NCI-H1436 (cell line): ENCODE measurements at regions not wholly inside any gene's neighbourhood (a gene's known extent, or its start where the extent isn't known, plus 50 kb on each side); places are given as distances from the start of the nearest gene placed in this dataset.
"Not testable (repeated sequence)": the region's sequence is repeated elsewhere in the genome, so short reads cannot be mapped to it uniquely, and the experiment has no call there.

Experiments
- DNase-seq: peaks from one replicate; lab custom pipeline; 2025; lab: John Stamatoyannopoulos, UW

DNA sequence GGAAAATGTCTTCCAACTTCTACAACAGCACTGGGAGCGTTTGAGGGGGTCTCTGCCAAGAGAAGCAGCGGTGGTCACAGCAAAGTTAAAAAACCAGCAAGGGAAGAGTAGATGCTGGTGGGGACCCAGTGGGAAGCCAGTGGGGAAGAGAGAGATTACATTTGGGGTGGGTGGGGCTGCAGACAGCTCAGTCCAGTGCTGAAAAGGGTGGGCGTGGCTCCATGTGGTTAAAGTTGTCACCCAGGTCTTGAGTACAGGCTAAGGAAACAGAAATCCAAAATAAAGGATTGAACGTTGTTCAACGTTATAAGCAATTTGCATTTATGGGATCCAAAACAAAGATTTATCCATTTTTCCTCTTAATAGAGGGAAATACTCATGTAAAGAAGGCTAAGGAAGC, 106.3 kb upstream of the LY86 start:
- no peak for DNase-seq

DNA sequence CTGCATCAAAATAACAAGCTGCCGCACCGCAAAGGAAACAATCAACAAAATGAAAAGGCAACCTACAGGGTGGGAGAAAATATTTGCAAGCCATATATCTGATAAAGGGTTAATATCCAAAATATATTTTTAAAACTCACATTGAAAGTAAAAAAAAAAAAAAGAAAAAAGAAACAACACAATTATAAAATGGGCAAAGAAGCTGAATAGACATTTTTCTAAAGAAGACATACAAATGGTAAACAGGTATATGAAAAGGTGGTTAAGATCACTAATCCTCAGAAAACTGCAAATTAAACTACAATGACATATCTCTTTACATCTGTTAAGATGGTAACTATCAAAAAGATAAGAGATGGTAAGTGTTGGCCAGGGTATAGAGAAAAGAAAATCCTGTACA, 105.4 kb upstream of the LY86 start:
- no peak for DNase-seq

DNA sequence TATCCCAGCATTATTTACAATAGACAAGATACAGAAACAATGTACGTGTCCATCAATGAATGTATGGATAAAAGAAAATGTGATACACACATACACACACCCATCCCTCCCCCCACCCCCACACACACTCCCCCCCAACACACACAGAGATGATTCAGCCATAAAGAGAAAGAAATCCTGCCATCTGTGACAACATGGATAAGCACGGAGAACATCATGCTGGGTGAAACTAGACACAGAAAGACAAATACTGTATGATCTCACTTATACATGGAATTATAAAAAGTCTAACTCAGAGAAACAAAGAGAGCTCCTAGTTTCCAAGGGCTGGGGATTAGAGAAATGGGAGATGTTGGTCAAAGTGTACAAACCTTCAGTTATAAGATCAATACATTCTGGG, 104.8 kb upstream of the LY86 start:
- no peak for DNase-seq

DNA sequence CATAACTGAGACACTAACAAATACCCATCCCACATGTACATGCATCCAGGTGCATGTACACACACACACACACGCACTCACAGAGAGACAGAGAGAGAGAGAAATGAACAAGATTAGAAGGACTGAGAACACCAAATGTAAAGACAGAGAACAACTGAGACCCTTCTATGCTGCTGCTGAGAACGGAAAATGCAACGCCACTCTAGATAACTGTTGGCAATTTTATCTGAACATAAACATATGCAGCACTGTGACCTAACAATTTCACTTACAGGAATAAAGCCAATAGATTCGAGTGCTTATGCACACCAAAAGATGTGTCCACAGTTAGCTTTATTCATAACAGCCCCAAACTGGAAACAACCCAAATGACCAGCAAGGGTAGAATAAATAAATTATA, 103.8 kb upstream of the LY86 start:
- no peak for DNase-seq

DNA sequence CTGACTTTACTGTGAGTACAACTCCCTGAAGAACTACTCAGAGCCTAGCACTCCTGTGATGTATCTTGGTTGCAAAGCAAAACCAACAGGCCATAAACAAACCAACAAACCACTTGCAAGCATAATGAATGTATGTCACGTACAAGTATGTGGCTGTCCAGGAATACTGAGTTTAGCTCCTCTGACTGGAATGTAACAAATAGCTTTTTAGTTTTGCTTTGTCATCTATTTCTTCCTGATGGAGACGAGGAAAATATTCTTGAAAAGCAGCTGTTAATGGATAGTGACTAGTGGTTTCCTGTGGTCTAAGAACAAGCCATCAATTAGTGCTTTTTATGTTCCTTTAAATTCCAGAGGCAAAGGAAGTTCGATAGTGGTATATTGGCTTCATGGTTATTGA, 101.9 kb upstream of the LY86 start:
- no peak for DNase-seq

DNA sequence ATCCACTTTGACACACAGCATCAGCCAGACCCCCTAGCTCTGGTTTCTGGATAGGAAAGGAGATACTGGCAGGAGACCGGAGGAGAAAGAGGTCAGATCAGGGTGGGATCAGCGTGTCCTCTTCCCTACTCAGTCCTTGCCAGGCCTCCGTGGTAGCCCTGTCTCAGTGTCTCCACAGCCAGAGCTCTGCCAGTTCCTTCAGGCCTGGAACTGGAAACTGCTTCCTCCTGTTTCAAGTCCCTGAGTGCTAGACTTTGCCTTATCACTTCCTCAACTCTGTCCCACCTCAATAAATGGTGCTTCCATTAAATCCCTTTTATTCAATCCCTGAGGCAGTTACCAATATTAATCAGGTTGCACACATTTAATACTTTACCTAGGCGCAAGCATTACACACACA, 96.8 kb upstream of the LY86 start:
- no peak for DNase-seq

DNA sequence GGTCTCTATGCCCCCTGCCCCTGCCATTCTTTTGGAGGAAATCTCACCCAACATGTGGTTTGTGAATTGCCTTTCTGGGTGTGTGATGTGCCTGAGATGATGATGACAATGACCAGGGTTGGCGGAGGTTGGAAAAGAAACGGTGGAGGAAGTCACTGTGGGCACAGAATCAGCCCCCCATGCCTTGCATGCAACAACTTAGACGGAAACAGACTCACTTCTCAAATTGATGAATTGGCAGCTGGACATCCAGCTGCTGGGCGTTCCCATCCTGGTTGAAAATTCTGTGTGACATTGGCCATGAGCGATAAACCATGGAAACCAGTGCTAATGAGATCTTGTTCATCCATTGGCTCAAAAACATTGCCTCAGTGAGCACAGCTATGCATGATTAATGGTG, 95.8 kb upstream of the LY86 start:
- no peak for DNase-seq

DNA sequence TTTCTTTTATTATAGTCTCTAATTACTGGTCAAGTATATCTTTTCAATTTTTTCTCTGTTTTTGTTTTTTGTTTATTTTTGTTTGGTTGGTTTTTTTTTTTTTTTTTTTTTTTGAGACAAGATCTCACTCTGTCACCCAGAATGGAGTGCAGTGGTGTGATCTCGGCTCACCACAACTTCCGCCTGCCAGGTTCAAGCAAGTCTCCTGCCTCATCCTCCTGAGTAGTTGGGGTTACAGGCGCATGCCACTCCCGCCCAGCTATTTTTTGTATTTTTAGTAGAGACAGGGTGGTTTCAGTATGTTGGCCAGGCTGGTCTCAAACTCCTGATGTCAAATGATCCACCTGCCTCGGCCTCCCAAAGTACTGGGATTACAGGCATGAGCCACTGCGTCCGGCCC, 94.4 kb upstream of the LY86 start:
- DNase-seq: not testable (repeated sequence)

DNA sequence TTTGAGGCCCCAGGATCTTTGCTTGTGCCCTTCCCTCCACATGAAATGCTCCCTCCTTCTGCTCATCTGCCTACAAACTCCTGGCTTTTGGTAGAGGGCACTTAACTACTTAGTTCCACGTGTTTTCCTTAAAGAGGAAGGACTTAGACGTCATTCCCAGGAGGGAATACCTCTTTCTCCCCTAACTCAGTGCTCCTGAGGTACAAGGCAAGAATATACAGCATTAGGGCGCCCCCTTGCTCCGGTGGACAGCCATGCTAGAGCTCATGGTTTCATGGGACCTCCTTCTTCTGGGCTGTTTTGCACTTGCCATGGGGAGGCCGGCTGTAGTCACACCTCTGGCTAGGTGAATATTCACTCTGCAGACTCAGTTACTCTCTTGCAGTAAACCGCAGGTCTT, 93.8 kb upstream of the LY86 start:
- peak; percentile 15 for DNase-seq

DNA sequence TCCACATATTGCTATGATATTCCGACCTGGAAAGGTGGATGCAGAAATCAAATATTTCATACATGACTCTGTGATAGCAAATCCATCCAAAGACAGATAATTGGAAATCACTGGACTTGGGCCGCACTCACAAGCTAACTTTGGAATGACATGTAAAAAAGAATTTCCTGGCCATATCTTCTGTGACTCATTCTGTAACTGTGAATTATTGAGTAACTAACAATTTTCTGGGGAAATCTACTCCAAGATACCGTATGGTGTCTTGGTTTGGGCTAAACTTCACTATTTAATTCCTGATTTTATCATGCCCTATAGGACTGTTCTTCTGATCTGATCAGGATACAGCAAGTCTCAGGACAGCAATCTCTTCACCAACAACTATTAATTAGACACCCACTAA, 92.7 kb upstream of the LY86 start:
- DNase-seq: no peak

DNA sequence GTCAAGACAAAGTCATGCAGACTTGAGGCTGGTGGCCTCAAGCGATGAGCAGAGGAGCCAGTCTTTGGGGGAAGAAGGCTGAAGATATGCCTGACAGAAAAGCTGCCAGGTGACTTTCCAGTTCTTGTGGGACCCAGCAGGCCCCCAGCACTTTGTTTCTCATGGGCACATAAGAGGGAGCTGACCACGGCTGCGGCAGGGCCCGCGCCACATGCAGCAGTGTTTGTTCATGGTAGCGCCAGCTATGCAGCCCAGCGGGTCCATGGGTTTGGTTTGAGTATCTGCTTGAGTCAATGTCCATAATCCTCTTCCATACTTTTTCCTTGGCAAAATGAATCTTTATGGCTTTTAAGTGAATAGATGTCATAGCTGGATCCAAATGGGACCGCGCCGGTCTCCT, 91.0 kb upstream of the LY86 start:
- no peak for DNase-seq

DNA sequence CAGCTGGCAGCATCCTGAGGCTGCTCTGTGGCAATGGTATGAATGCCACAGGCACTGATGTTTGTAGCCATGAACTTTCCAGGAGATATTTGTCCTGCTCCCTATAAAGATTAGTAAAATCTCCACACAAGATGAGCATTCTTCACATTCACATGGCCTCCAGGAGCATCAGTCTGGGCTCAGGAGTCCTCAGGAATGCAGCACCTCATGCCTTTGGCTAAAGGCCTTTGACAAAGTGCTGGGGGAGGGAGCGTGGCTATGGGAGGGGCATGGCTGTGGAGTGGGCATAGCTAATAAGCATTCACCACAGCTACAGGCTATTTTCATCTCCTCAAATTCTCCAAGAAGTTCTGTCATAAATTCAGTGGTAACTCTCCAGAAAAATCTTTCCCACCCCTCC, 90.5 kb upstream of the LY86 start:
- no peak for DNase-seq

DNA sequence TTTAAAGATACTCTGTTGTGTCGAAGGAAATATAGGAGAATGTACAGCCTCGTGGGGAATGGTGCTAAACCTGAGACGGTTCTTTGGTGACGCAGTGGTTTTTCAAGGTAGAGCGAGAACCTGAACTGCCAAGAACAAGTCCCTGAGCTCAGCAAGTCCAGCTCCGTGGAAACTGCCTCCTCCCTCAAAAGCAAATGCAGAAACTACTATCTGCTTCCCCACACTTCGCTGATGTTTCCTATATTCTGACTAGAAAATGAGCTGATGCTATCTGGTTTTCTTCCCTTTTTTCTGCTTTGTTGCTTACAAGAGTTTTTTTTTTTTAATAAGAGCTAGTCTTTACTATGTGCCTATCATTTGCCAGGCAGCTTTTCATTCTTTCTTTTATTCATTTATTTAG, 85.3 kb upstream of the LY86 start:
- no peak for DNase-seq

DNA sequence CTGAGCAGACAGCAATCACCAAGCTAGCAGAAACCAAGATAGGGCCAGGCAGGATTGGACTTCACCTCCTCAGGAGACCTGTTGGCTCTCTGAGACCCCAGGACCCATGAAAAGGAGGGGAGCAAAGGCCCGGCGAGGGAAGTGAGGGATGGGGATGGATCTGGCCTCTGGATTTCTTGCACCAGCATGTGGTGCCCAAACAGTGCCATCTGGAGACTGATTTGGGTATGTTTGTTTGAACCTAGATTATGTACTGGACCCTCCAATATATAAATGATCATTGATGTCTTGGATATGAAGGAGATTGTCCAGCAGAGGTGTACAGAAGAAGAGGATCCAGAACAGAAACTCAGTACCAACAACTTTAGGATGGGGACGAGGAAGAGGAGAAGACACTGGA, 83.4 kb upstream of the LY86 start:
- DNase-seq: no peak

DNA sequence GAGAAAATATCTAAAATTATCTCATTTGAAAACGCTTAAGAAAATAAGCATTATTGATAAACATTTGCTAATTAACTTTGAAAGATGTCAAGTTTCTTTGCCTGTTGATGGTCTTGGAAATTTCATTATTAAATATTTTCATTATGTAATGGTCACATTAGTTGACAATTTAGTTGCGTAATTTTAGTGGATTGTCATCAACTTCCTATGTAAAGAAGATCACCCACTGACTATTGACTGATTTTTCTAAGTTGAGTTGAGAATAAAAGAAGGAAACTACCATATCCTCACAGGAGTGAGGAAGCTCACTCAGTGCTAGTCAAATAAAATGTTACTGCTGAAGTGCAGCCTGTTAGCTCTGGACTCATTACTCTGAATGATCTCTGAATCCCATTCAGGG, 79.9 kb upstream of the LY86 start:
- DNase-seq: no peak

DNA sequence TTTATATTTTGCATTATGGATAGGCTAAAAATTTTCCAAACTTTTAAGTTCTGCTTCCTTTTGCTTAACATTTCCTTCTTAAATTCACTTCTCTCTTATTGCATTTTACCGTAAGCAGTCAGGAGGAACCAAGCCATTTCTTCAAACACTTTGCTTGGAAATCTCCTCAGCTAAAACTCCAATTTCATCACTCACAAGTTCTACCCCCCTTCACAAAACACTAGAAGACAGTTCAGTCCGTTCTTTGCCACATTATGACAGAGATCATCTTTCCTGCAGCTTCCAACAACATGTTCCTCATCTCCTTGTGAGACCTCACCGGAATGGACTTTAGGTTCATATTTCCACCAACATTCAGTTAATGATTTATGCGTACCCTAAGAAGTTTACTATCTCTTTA, 79.2 kb upstream of the LY86 start:
- no peak for DNase-seq

DNA sequence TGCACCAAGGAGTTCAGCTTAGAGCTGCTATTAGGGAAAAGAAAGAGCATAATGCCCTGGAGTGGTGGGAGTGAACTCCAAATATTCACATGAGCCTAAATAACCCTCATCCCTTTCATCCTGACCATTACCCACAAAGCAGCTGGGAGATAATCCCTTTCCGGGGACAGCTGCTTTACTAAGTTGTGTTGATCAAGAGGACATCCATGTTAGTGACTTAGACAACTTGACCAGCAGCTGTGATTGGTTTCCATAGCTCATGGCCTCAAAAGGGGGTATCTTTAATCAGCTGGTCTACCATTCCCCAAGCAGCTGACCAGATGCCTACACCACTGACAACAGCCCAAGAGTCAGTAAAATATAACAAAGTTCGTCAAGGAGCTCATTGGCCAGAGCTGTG, 75.8 kb upstream of the LY86 start:
- DNase-seq: no peak

DNA sequence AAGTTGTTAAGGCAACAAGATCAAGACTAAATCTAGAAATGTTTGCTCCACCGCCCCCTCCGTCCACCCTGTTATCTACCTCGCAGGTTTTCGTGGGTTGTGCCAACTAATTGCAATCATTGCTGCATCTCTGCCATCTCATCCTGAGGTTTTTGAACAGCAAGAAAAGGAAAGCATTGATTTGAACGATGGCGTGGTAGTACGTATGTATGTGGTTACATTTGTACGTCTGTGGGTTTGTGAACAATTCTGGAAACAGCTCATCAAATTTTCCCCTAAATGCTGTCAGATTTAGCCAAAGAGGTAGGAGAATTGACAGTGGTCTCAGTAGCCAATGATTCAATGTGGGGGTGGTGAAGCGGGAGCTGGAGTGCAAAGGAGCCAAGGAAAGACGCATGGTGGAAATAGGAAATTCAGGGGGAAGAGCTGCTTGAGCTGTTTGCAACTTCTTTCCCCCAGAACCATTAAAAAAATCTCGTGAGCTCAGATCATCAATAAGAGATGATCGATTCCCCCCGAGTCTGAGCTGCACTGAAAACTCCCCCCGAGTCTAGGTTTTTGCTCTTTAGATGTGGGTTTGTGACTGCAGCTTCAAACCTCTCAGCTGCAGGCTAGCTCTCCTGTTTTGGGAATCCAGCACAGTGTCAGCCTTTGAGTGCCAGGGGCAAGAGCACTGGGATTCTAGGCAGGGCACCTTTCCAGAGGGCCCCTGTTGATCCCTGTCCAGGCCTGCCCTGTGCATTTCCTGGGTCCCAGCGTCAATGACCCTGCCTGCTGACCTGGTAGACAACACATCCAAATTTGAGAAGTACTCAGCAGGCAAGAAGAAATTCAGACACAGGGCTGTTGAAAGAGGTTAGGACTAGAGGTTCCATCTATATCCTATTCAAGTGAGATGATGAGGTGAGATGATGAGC, 72.6 kb upstream of the LY86 start:
- DNase-seq: no peak

DNA sequence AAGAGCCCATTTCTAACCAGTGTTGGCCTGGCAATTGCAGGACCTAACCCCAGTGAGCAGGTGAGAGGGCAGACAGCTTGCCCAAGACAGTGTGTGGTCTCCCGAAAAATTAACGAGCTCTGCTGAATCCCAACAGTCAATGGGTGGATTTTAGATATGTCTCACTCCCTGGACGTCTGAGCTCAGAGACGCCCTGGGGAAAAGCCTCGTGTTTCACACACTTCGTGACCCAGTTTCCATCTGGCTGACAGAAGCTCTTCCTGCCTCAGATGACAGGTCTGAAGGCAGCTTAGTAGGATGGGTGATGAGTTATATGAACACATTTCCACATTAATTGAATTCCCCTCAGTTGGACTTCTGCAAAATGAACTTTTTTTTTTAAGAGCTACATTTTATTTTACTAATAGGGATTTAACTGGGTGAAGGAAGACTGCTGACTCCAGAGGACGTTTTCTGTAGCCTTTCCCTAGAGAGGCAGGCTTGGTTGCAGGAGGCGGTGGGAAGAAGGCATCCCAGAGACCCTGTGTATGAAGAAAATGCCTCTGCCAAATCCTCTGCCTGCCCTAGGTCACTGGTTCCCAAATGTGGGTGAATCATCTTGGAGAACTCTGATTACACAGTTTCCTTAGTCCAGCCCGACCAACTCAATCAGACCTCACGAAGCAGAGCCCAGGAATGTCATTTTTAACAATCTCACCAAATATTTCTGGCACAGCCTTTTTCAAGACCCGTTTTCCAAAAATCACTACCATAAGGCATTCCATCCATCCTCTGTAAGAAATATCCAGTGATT, 71.7 kb upstream of the LY86 start:
- DNase-seq: no peak

DNA sequence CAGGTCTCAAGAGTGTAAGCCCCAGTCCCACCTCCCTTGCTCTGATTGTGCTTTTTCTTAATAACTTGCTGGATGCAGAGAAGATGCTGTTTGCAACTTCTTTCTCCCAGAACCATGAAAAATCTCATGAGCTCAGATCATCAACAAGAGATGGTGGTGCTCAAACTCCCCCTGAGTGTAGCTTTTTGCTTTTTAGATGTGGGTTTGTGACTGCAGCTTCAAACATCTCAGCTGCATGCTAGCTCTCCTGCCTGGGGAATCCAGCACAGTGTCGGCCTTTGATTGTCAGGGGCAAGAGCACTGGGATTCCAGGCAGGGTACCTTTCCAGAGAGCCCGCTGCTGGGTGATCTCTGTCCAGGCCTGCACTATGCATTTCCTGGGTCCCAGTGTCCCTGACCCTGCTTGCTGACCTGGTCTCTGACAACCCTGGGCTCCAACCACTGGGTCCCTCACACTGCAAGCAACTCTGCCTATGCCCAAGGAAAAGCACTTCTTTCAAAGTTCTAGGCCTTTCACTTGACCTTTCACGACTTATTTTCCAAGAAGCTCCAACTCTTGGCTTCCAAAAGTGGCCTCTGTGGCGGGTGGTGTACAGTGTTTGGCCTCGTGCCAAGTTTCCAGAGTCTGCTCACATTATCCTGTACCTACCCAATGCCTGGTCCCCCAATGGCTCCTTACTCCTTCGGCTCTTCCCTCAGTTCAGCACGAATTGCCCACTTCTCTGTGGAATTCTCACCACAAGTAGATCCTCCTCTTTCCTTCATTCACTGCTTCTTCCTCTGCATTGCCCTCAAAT, 69.7 kb upstream of the LY86 start:
- DNase-seq: no peak

DNA sequence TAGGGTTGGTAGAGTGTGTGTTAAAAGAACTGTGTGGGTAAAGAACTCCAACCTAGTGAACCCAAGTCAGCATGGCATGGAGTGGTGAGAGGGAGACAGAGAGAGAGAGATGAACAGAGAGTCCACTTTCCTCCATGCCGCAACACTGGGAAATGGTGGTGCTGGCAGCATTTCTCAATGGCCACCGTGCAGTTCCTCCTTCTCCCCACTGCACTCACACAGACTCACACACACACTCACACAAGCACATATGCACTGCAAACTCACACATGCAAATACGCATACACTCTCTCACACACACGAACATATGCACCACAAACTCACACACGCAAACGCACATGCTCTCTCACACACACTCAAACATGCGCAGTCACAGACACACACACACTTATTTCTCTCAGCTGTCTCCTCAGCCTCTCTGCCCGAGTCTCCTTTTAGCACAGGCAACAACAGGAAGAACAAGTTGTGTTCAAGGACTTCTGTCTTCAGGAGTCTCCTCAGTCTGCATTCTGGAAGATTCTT, 66.5 kb upstream of the LY86 start:
- DNase-seq: no peak

DNA sequence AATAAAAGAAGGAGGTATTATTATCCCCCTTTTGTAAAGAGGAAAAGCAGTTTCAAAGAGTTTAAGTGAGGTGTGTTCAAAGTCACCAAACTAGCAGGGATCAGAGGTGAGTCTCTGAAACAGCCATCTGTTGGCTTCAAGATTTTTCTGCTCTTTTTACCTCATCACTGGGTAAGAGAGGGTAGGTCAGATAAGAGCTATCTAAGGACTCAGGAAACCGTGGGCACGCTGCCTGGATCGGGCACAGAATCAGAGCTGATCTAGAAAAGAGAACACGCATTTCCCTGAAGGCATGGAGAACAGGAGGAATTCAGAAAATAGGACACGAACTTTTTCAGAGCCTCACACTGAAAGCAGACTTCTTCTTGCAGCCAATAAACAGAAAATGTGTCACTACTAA, 65.8 kb upstream of the LY86 start:
- no peak for DNase-seq
